ENCODE measurements at regions not wholly inside any gene's neighbourhood (a gene's known extent, or its start where the extent isn't known, plus 50 kb on each side); places are given as distances from the start of the nearest gene placed in this dataset.

DNA sequence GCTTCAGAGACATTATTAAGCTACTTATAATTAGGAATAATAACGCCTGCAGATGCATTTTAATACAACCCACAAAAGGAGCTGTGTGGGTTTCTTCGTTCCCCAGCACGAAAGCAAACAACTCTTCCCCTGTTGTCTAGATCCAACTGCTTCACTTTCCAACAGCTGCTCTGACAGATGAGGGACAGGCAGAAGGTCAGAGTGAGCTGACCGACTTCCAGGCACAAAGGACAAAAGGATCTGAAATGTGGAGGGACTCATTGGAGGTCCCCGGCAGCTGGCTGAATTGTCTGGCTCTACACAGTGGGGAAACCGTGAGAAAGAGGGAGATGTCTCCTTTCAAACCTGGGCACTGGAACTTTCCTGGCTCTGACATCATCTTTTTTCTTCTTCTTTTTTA lies 79.1 kb upstream of the ALDH1B1 start:
- no peak for DNase-seq (ENCODE audit: low read depth in 2 of 2)

- DNase-seq (ENCODE audit: low read depth in 2 of 2): no peak
Measured at GRCh38 chr9:38312406-38312805, 80.1 kb upstream of the ALDH1B1 start.

DNA sequence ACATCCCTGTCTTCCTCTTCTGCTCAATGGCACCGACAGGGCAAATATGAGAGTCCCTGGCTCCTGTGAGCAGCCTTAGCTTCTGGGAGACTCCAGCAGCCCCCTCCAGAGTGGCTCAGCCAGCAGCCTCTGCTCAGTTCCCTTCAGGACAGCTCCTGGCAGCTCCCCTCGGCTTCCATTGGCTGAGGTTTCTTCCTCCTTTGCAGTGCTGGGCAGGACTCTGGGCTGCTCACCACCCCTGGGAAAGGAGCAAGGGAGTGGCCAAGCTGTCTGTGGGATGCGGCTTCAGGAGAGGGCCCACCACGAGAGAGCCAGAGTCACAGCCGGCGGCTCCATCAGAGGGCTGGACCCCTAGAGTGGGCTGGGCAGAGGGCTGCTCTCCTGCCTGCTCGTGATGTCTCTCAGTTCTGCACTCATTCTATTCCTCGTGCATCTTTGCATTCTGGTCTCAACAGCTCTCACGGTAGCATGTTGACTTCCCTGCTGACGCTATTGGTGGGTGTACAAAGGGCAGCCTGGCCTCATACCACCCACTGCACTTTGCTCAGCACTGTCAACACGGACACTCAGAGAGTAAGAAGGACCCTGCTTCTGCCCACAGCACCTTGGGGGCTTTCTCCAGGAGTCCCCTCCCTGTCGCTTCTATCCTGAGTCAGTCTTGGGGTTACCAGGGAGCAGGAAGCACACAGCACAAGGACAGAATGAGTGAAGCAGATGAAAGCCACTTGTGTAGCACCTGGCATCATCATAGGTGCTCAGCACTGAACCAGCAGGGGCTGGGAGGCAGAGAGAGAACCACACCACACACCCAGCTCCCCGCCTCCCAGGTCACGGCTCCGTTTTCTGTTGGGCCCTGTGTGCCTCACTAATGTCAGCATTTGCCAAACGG lies 80.9 kb upstream of the ALDH1B1 start:
- DNase-seq (ENCODE audit: low read depth in 2 of 2): no peak

DNA sequence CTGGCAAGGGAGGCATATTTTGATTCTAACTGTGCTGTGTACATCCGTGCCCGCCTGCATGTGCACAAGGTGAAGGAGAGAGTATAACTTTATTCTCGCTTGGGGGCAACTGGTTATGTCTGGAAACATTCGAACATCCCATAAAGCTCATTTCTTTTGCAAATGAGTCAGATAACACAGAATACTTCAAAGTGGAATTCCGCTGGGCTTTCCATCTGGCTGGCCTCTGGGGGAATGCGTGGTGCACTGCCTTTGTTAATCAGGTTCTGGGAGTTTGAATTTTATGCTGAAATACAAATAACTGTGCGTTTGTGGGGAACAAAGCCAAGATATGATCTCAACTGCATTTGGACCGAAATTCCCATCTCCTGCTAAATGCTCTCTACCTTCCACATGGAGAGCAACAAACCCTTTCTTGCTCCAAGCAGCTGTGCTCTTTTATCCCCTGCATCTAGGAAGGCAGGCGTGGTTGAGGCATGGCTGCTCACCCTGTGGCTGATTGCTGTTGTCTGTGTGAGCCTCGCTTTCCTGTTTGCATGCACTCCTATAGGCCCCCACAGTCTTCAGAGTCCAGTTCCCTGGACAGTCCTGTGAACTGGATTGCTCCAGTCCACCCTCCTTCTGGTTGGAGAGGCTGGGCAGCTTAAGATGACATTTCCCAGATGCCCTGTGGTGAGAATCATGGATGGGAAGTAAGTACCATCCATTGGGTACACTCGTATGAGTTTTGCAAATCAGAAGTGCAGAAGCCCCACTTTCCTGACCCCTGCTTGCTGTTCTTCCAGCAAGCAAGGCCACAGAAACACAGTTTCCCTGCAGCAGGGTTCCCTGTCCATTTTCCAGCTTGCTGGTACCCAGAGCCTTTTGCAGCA lies 82.9 kb upstream of the ALDH1B1 start:
- DNase-seq (ENCODE audit: low read depth in 2 of 2): no peak

GRCh38 chr9:38308136-38308535 lies 84.4 kb upstream of the ALDH1B1 start:
- DNase-seq (ENCODE audit: low read depth in 2 of 2): no peak

- no peak for DNase-seq (ENCODE audit: low read depth in 2 of 2)
Measured at GRCh38 chr9:38306899-38307298, 85.6 kb upstream of the ALDH1B1 start.

DNA sequence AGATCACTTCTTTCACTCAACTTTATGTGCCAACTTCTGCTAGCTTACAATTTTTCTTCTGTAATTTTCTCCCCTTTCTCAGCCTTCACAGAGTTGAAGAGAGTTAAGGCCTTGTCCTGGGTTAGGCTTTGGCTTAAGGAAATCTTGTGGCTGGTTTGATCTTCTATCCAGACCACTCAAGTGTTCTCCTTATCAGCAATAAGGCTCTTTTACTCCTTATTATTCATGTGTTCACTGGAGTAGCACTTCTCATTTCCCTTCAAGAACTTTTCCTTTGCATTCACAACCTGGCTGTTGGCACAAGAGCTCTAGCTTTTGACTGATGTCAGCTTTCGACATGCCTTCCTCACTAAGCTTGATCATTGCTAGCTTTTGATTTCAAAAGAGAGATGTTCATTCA lies 86.9 kb upstream of the ALDH1B1 start:
- no peak for DNase-seq (ENCODE audit: low read depth in 2 of 2)

GRCh38 chr9:38301376-38302106 lies 91.0 kb upstream of the ALDH1B1 start:
- DNase-seq (ENCODE audit: low read depth in 2 of 2): no peak

DNA sequence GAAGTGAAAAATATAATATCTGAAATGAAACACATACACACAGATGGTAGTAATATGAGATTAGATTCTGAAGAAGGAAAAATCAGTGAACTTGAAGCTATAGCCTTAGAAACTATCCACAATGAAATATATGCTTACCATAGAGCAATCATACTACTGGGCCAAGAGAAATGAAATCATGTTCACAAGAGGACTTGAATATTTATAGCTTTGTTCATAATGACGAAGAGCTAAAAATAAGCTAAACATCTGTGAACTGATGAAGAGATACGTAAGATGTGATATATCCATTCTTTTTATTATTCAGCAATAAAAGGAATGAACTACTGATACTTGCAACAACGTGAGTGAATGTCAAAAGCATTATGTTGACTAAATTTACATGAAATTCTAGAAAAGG lies 92.6 kb upstream of the ALDH1B1 start:
- DNase-seq (ENCODE audit: low read depth in 2 of 2): no peak

DNA sequence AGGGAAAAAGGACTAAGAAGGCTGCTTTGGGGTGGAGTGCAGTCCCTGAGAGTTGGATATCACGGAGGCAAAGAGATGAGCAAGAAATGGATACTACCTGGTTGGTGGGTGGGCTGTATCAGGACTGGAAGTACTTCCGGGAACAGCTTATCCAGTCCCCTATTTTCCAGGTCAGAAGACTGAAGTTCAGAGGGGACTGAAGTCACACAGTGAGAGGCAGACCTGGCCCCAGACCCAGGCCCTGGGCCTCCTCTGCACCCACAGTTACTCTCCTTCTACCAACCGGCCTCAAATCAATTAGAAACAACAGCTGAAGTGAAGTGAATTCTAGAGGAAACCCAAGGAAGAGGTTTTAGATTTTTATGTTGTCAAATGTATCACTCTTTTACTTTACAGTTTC lies 93.6 kb upstream of the ALDH1B1 start:
- DNase-seq (ENCODE audit: low read depth in 2 of 2): no peak

DNA sequence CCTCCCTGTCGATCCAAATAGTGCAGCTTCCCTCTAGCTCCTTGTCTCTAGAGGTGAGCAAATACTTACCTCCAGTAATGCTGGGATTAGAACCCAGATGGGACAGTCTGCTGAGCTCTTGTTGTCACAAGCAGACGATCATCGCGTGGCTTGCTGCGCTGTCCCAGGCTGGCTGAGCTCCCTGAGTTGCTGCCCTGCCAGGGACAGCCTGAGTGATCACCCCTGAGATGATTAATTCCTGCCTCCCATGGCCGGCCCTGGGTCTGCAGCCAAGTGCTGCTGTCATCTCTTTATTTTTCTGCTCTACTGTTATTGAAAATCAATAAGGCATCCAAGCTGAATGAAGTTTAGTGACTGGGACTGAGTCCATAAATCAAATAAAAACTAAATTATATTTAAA lies 94.0 kb upstream of the ALDH1B1 start:
- no peak for DNase-seq (ENCODE audit: low read depth in 2 of 2)

DNA sequence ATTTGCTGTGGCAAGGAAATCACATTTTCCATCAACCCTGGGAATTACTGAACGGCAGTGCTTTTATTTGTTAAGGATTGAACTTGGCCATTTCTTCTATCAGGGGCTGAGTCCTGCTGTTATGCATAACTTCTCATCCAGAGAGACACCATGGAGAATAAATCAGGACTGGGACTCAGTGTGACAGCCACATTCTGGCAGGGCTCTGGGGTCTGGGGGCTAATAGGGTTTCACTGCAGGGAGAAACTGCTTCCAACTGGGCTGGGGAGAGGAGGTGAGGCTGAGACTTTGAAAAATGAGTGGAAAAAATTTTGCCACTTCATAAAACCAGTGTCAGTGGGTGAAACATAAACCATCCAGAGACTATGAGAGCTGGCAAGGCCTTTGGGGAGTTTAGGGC lies 95.7 kb upstream of the ALDH1B1 start:
- DNase-seq (ENCODE audit: low read depth in 2 of 2): no peak

GRCh38 chr9:38295764-38296163 lies 96.7 kb upstream of the ALDH1B1 start:
- DNase-seq (ENCODE audit: low read depth in 2 of 2): no peak

DNA sequence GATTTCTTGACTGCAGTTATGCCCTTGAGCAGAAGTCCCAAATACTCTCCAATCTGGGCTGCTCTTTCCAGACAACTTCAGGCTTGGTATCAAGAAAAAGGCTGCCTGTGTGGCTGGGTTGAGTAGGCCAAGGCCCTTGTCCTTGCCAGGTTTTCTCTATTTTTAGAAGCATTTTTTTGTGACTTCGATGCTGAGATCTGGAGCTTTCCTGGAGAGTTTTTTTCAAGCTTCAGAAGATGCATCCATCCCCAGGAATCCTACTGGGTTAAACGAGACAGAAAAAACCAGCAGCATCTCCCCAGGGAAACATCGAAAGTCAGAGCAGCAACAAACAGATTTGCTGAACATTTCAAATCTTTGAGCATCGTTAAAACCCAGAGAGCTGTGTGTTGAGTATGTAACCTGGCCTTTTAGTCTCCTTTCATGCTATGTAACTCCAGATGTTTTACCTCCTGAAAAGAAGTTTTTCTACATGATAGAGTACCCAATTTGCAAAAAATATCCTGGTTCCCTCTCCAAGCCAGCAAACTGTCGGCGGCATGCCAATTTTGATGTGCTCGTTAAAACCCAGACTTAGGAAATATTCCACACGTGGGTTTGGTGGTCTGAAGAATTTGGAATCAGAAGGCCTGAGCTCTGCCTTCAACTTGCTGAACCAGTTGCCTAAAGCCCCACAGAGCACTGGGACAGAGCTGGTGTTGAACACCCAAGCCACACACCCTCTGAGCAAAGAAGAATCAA lies 98.1 kb upstream of the ALDH1B1 start:
- no peak for DNase-seq (ENCODE audit: low read depth in 2 of 2)

GRCh38 chr9:38293022-38293421 lies 99.5 kb upstream of the ALDH1B1 start:
- no peak for DNase-seq (ENCODE audit: low read depth in 2 of 2)

- no peak for DNase-seq (ENCODE audit: low read depth in 2 of 2)
Measured at GRCh38 chr9:38292480-38292879, 100.0 kb upstream of the ALDH1B1 start.

DNA sequence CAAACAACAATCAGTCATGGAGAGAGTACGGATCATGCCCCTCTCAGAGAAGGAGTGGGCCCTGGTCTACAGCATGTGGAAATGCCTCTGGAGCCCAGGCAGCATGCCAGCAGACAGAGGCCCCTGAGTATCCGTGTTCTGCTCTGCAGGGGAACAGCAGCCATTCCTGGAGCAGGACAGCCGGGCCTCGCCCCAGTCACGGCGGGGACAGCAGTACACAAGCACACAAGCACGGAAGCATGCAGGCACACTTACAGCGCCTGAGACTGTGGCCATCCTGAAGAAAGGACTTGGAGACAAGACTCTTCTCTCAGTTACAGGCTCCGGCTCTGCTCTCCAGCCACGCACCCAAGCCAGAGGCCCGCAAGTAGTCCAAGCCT lies 102.6 kb upstream of the ALDH1B1 start:
- no peak for DNase-seq (ENCODE audit: low read depth in 2 of 2)

- DNase-seq (ENCODE audit: low read depth in 2 of 2): no peak
Measured at GRCh38 chr9:38289236-38289865, 103.2 kb upstream of the ALDH1B1 start.

DNA sequence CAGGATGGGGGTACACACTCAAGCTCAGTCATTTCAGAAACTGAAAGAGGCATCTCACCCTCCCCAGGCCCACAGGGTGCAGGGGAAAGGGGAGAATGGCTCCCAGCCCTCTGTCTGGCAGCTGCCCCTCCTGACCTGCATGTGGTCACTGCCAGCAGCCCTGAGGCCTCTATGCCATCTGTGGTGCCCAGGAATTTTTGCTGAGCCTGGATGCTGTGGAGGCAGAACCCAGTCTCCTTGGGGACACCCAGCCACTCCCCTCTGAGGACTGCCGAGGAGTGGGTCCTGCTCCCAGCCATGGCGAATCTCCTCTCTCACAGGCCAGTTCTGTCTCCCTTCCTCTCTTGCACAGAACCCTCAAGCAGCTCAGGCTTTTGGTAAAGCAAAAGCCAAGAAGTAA lies 104.0 kb upstream of the ALDH1B1 start:
- DNase-seq (ENCODE audit: low read depth in 2 of 2): no peak

DNA sequence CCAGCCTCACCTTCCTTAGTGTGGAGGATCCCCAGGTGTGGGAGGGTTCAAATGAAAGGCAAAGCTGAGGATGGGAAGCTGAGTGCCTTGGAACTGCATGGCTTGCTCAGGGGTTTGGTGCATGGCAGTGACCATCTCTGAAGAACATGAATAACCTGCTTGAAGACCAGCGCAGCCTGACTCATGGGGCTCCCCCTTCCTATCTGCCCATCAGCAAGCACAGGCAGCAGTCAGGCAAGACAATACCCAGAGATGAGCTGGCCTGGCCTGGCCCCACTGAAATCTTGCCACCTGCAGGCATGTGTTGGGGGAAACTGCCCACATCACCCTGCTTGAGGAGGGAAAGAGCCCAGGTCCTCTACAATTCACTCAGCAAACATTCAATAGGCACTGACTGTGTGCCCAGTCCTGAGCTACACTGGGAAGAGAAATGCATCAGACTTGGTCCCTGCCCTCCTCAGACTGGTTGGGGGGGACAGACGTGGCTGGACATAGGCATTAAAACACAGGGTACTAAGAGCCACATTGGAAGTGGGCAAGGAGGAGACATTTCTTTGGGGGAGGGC lies 105.0 kb upstream of the ALDH1B1 start:
- no peak for DNase-seq (ENCODE audit: low read depth in 2 of 2)

GRCh38 chr9:38286766-38287165 lies 105.7 kb upstream of the ALDH1B1 start:
- no peak for DNase-seq (ENCODE audit: low read depth in 2 of 2)
